Gastrocnemius medialis (tissue), 4 donors: ENCODE measurements at regions not wholly inside any gene's neighbourhood (a gene's known extent, or its start where the extent isn't known, plus 50 kb on each side); places are given as distances from the start of the nearest gene placed in this dataset.

Experiments
- POLR2A ChIP-seq, 2 donors: fragments of 450-650 bp; IDR thresholded peaks; one replicate each; pipeline ENCODE4 v1.6.1; 2017; ENCODE audit warnings: antibody characterized with exemption in 2 of 2, mild to moderate bottlenecking in 2 of 2, moderate library complexity in 2 of 2
- TF ChIP-seq, protein P1 (sequence below), 5 experiments: fragments of 450-650 bp in 3 of 5; fragments of 200-600 bp in 2 of 5; sonication (generic) in 2 of 5; IDR thresholded peaks in 4 of 5; conservative IDR thresholded peaks in 1 of 5; 1 replicate in 4 of 5; 2 replicates in 1 of 5; pipeline ENCODE4 v1.5.1; 2016 to 2019; ENCODE audit warnings: antibody characterized with exemption in 5 of 5, mild to moderate bottlenecking in 3 of 5, moderate library complexity in 3 of 5

DNA sequence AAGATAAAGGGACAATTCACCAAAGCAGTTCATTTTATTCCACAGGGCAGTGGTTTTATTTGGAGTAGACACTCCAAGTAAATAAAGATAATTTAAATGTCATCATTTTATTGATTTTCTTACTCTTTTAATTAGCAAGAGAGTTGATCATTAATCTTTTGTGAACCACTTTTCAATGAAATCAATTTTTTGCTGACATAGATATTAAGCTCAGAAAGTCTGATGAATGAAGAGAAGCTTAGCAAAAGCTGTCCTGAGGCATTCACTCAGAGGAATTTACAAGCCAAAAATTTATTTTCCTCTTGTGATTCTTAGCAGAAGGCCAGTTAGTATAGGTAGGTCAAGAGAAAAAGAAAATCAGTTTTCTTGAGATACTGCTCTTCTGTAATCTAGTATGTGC is 618.0 kb downstream of the CCER1 start:
- TF ChIP-seq, protein P1, sequence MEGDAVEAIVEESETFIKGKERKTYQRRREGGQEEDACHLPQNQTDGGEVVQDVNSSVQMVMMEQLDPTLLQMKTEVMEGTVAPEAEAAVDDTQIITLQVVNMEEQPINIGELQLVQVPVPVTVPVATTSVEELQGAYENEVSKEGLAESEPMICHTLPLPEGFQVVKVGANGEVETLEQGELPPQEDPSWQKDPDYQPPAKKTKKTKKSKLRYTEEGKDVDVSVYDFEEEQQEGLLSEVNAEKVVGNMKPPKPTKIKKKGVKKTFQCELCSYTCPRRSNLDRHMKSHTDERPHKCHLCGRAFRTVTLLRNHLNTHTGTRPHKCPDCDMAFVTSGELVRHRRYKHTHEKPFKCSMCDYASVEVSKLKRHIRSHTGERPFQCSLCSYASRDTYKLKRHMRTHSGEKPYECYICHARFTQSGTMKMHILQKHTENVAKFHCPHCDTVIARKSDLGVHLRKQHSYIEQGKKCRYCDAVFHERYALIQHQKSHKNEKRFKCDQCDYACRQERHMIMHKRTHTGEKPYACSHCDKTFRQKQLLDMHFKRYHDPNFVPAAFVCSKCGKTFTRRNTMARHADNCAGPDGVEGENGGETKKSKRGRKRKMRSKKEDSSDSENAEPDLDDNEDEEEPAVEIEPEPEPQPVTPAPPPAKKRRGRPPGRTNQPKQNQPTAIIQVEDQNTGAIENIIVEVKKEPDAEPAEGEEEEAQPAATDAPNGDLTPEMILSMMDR (IDR thresholded peaks at IDR 0.05 in 4 of 5, conservative IDR thresholded peaks at IDR 0.05 in 1 of 5) = no peak
- no peak for TF ChIP-seq POLR2A (IDR thresholded peaks at IDR 0.05)
